ENCODE measurements at regions not wholly inside any gene's neighbourhood (a gene's known extent, or its start where the extent isn't known, plus 50 kb on each side); places are given as distances from the start of the nearest gene placed in this dataset.
A peak's percentile ranks its signal among the peaks of the same experiment; 100 is the strongest.

DNA sequence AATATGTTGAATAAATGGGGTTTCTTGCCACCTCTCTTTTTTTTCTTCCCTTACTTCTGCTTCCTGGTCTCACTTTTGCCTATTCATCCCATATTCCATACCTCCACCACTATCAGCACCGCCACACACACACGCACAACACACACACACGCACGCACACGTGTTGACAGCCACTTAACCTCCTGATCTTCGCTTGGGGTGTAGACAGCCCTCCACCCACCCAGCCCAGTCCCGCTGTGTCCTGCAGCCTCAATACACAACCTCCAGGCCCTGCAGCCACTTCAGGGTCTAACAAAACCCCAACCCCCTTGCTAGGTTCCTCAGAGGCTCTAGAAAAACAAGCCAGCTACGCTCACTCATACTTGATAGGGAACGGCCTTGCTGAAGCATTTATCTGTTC, 72.3 kb downstream of the LINC00237 start:
- H3K27me3 ChIP-seq (ENCODE audit: control insufficient read depth in 3 of 3, insufficient read depth in 3 of 3, low read depth in 1 of 3, low read length in 3 of 3), result no peaks in the 10 kb centered on the region
- no peaks in the 10 kb centered on the region for H3K79me1 ChIP-seq (ENCODE audit: low read depth, low read length)
- no peak overlapping the region for H2AK5ac ChIP-seq (ENCODE audit: low read depth, low read length)
- no peak overlapping the region for H2BK5ac ChIP-seq (ENCODE audit: low read length)
- H2BK12ac ChIP-seq (ENCODE audit: low read length), result no peak overlapping the region
- no peaks in the 10 kb centered on the region for H3K36me3 ChIP-seq (replicated peaks in 1 of 2; ENCODE audit: control insufficient read depth in 2 of 2, insufficient read depth in 2 of 2, low read length in 2 of 2)
- no peaks in the 10 kb centered on the region for H3K9me3 ChIP-seq (replicated peaks in 1 of 2; ENCODE audit: control insufficient read depth in 2 of 2, insufficient read depth in 1 of 2, low read depth in 1 of 2, low read length in 2 of 2)
- no peak overlapping the region for H3K23ac ChIP-seq (ENCODE audit: low read depth, low read length, poor library complexity)
- H2BK15ac ChIP-seq (ENCODE audit: low read length), result no peak overlapping the region
- H4K91ac ChIP-seq (ENCODE audit: low read depth, low read length, poor library complexity), result no peak overlapping the region
- H3K18ac ChIP-seq (ENCODE audit: low read length), result peak overlapping the region; percentile 29
- no peak overlapping the region for H2BK120ac ChIP-seq (ENCODE audit: low read depth, low read length)
- H3K9ac ChIP-seq (ENCODE audit: low read depth, low read length, poor library complexity), result no peak overlapping the region
- no peak overlapping the region for H2AFZ ChIP-seq (ENCODE audit: low read length)
- no peak overlapping the region for H3K4ac ChIP-seq (ENCODE audit: low read length)
- no peak overlapping the region for H3K4me3 ChIP-seq (ENCODE audit: low read length in 2 of 2)
- no peak overlapping the region for H3K4me2 ChIP-seq (ENCODE audit: insufficient read depth, low read length, poor library complexity, severe bottlenecking)
- H3K4me1 ChIP-seq (ENCODE audit: control insufficient read depth in 2 of 2, insufficient read depth in 1 of 2, low read depth in 1 of 2, low read length in 2 of 2), result peaks cover 0 to 13% of the 10 kb centered on the region in 2 donors
- no peak for DNase-seq (ENCODE audit: low spot score)
- no peak overlapping the region for H3K14ac ChIP-seq (ENCODE audit: low read length)
- H4K8ac ChIP-seq (ENCODE audit: low read depth, low read length), result no peak overlapping the region
- H3K27ac ChIP-seq (replicated peaks; ENCODE audit: low read length), result no peak overlapping the region
- no CpG with 5 or more reads among the region's 9 CpGs for WGBS, 2 donors (ENCODE audit: extremely low coverage in 2 of 2, insufficient read length in 2 of 2, insufficient replicate concordance in 1 of 2)

DNA sequence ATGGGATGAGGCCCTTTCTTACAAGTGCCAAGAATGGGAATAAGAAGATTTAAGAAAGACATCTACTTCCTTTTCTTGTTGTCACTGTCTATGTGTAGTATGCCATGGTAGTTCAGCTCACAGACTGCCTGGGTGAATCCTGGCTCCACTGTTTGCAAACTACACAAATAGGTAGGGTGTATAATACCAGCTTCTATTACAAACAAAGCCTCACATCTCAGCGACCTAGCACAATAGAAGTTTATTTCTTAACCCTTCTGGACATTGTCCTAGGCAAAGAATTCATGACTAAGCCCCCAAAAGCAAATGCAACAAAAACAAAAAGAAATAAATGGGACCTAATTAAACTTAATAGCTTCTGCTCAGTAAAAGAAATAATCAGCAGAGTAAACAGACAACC, 74.5 kb downstream of the LINC00237 start:
- Histone ChIP-seq H3K9me3 (replicated peaks in 1 of 2; ENCODE audit: control insufficient read depth in 2 of 2, insufficient read depth in 1 of 2, low read depth in 1 of 2, low read length in 2 of 2) (no peaks in the 10 kb centered on the region), H3K23ac (ENCODE audit: low read depth, low read length, poor library complexity) (no peak overlapping the region), H3K4me1 (ENCODE audit: control insufficient read depth in 2 of 2, insufficient read depth in 1 of 2, low read depth in 1 of 2, low read length in 2 of 2) (peaks cover 0 to 14% of the 10 kb centered on the region in 2 donors), H3K27me3 (ENCODE audit: control insufficient read depth in 3 of 3, insufficient read depth in 3 of 3, low read depth in 1 of 3, low read length in 3 of 3) (no peaks in the 10 kb centered on the region), H3K18ac (ENCODE audit: low read length) (no peak overlapping the region), H3K79me1 (ENCODE audit: low read depth, low read length) (no peaks in the 10 kb centered on the region), H3K36me3 (replicated peaks in 1 of 2; ENCODE audit: control insufficient read depth in 2 of 2, insufficient read depth in 2 of 2, low read length in 2 of 2) (no peaks in the 10 kb centered on the region), H3K4me3 (ENCODE audit: low read length in 2 of 2) (no peak overlapping the region), H3K14ac (ENCODE audit: low read length) (no peak overlapping the region), H2BK5ac (ENCODE audit: low read length) (no peak overlapping the region), H2BK120ac (ENCODE audit: low read depth, low read length) (no peak overlapping the region), H2BK15ac (ENCODE audit: low read length) (no peak overlapping the region), H3K4ac (ENCODE audit: low read length) (no peak overlapping the region), H2BK12ac (ENCODE audit: low read length) (no peak overlapping the region), H2AFZ (ENCODE audit: low read length) (no peak overlapping the region), H3K9ac (ENCODE audit: low read depth, low read length, poor library complexity) (no peak overlapping the region), H4K8ac (ENCODE audit: low read depth, low read length) (no peak overlapping the region), H3K4me2 (ENCODE audit: insufficient read depth, low read length, poor library complexity, severe bottlenecking) (no peak overlapping the region), H2AK5ac (ENCODE audit: low read depth, low read length) (no peak overlapping the region), H3K27ac (replicated peaks; ENCODE audit: low read length) (no peak overlapping the region), H4K91ac (ENCODE audit: low read depth, low read length, poor library complexity) (no peak overlapping the region)
- no peak for DNase-seq (ENCODE audit: low spot score)
- no CpG with 5 or more reads among the region's 1 CpG for WGBS, 2 donors (ENCODE audit: extremely low coverage in 2 of 2, insufficient read length in 2 of 2, insufficient replicate concordance in 1 of 2)

DNA sequence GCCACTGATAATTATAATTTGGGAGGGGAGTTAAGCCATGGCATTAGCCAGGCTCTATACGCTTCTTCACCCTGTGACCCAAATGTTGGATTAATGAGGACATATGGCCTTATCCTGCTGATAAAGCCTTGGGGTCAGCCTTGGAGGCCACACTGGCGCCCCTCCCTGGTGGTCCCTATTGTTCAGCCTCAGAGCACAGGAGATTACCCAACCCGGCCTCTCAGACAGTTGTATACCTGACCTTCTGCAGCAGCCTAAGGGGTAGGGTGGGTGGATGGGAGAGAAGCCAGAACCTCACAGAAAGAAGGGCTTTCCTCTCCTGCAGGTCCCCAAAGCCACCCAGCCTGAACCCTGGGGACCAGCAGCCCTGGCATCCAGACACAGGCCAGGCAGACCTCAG, 76.8 kb downstream of the LINC00237 start:
- no peak overlapping the region for H4K8ac ChIP-seq (ENCODE audit: low read depth, low read length)
- H3K27ac ChIP-seq (replicated peaks; ENCODE audit: low read length), result no peak overlapping the region
- DNase-seq (ENCODE audit: low spot score), result peak; percentile 17
- no peak overlapping the region for H2BK120ac ChIP-seq (ENCODE audit: low read depth, low read length)
- H2BK5ac ChIP-seq (ENCODE audit: low read length), result no peak overlapping the region
- H3K27me3 ChIP-seq (ENCODE audit: control insufficient read depth in 3 of 3, insufficient read depth in 3 of 3, low read depth in 1 of 3, low read length in 3 of 3), result no peaks in the 10 kb centered on the region
- no peaks in the 10 kb centered on the region for H3K9me3 ChIP-seq (replicated peaks in 1 of 2; ENCODE audit: control insufficient read depth in 2 of 2, insufficient read depth in 1 of 2, low read depth in 1 of 2, low read length in 2 of 2)
- no peak overlapping the region for H3K4ac ChIP-seq (ENCODE audit: low read length)
- no peak overlapping the region for H2AFZ ChIP-seq (ENCODE audit: low read length)
- H3K18ac ChIP-seq (ENCODE audit: low read length), result no peak overlapping the region
- H3K79me1 ChIP-seq (ENCODE audit: low read depth, low read length), result no peaks in the 10 kb centered on the region
- WGBS, 2 donors (ENCODE audit: extremely low coverage in 2 of 2, insufficient read length in 2 of 2, insufficient replicate concordance in 1 of 2), result no CpG with 5 or more reads among the region's 3 CpGs
- peaks cover 0 to 14% of the 10 kb centered on the region in 2 donors for H3K4me1 ChIP-seq (ENCODE audit: control insufficient read depth in 2 of 2, insufficient read depth in 1 of 2, low read depth in 1 of 2, low read length in 2 of 2)
- no peak overlapping the region for H3K14ac ChIP-seq (ENCODE audit: low read length)
- H3K23ac ChIP-seq (ENCODE audit: low read depth, low read length, poor library complexity), result no peak overlapping the region
- H4K91ac ChIP-seq (ENCODE audit: low read depth, low read length, poor library complexity), result no peak overlapping the region
- H2BK15ac ChIP-seq (ENCODE audit: low read length), result no peak overlapping the region
- H3K9ac ChIP-seq (ENCODE audit: low read depth, low read length, poor library complexity), result no peak overlapping the region
- no peak overlapping the region for H2AK5ac ChIP-seq (ENCODE audit: low read depth, low read length)
- no peak overlapping the region for H3K4me2 ChIP-seq (ENCODE audit: insufficient read depth, low read length, poor library complexity, severe bottlenecking)
- H2BK12ac ChIP-seq (ENCODE audit: low read length), result no peak overlapping the region
- no peaks in the 10 kb centered on the region for H3K36me3 ChIP-seq (replicated peaks in 1 of 2; ENCODE audit: control insufficient read depth in 2 of 2, insufficient read depth in 2 of 2, low read length in 2 of 2)
- no peak overlapping the region for H3K4me3 ChIP-seq (ENCODE audit: low read length in 2 of 2)

DNA sequence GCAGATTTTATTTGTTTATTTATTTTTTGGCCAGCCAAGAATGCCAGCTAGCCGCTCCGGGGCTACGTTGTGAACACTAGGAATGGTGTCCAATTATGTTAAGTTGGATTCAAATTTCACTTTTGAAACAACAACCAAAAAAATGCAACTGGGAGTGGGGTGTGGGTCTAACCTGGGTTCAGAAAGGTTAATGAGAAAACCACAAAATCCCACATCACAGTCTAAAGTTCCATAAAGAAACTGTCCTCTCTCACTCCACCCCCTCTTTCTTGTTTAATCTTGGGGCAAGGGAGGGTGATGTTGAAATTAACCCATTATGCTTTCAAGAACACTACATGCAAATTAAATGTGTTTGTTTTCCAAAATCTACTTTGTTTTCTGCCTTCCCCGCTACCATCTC, 77.2 kb downstream of the LINC00237 start:
- Histone ChIP-seq H4K91ac (ENCODE audit: low read depth, low read length, poor library complexity) (no peak overlapping the region), H3K27ac (replicated peaks; ENCODE audit: low read length) (no peak overlapping the region), H3K14ac (ENCODE audit: low read length) (no peak overlapping the region), H2AK5ac (ENCODE audit: low read depth, low read length) (no peak overlapping the region), H4K8ac (ENCODE audit: low read depth, low read length) (no peak overlapping the region), H2BK15ac (ENCODE audit: low read length) (no peak overlapping the region), H3K4ac (ENCODE audit: low read length) (no peak overlapping the region), H3K23ac (ENCODE audit: low read depth, low read length, poor library complexity) (no peak overlapping the region), H3K18ac (ENCODE audit: low read length) (no peak overlapping the region), H2BK12ac (ENCODE audit: low read length) (no peak overlapping the region), H2AFZ (ENCODE audit: low read length) (no peak overlapping the region), H3K27me3 (ENCODE audit: control insufficient read depth in 3 of 3, insufficient read depth in 3 of 3, low read depth in 1 of 3, low read length in 3 of 3) (no peaks in the 10 kb centered on the region), H3K4me3 (ENCODE audit: low read length in 2 of 2) (no peak overlapping the region), H3K79me1 (ENCODE audit: low read depth, low read length) (no peaks in the 10 kb centered on the region), H2BK5ac (ENCODE audit: low read length) (no peak overlapping the region), H3K9ac (ENCODE audit: low read depth, low read length, poor library complexity) (no peak overlapping the region), H3K4me2 (ENCODE audit: insufficient read depth, low read length, poor library complexity, severe bottlenecking) (no peak overlapping the region), H3K9me3 (replicated peaks in 1 of 2; ENCODE audit: control insufficient read depth in 2 of 2, insufficient read depth in 1 of 2, low read depth in 1 of 2, low read length in 2 of 2) (no peaks in the 10 kb centered on the region), H2BK120ac (ENCODE audit: low read depth, low read length) (no peak overlapping the region), H3K4me1 (ENCODE audit: control insufficient read depth in 2 of 2, insufficient read depth in 1 of 2, low read depth in 1 of 2, low read length in 2 of 2) (peaks cover 0 to 14% of the 10 kb centered on the region in 2 donors), H3K36me3 (replicated peaks in 1 of 2; ENCODE audit: control insufficient read depth in 2 of 2, insufficient read depth in 2 of 2, low read length in 2 of 2) (no peaks in the 10 kb centered on the region)
- whole genome bisulfite sequencing, 2 donors (ENCODE audit: extremely low coverage in 2 of 2, insufficient read length in 2 of 2, insufficient replicate concordance in 1 of 2), result no CpG with 5 or more reads among the region's 4 CpGs
- no peak for DNase-seq (ENCODE audit: low spot score)
